ENCODE measurements at regions not wholly inside any gene's neighbourhood (a gene's known extent, or its start where the extent isn't known, plus 50 kb on each side); places are given as distances from the start of the nearest gene placed in this dataset.

DNA sequence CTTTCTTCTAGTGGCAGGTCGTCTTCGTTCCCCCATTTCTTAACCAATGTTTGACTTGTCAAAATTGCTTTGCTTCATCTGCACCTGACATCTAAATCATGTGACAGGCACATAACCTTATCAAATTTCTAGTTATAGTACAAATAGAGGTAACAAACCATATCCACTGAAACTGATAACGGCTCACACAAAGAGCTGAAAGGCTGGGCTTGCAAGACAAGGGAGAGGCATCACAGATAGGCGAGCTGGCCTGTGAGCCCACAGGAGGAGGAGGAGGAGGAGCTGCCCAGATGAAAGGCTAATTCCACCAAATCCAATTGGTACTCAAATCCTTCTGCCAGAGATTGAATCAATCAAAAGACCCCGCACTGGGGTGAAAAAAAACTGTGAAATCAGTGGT, 80.2 kb upstream of the NEBL start:
- no peak overlapping the region for H3K27ac ChIP-seq (ENCODE audit: low read depth, low read length)
- no peak overlapping the region for H3K4me3 ChIP-seq (ENCODE audit: low read depth, low read length)

DNA sequence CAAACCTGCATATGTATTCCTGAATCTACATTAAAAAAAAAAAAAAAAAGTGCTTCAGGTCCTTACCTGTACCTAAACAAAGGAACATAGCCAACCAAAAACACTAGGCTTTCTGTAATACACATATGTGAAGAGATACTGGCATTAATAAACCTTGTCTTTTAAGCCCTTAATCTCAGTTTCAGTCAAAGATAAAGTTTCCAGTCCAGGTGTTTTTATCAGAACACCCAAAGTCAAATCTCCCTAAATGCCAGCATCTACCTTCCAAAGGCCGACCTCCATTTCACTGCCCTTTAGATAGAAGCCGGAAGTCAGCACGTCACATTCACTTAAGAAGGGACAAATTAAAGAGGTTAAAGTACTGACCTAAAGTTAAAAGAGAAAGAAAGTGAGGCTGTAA, 79.8 kb upstream of the NEBL start:
- POLR2A ChIA-PET: no interaction called here
- Histone ChIP-seq H3K4me3 (ENCODE audit: low read depth, low read length) (no peak overlapping the region), H3K27me3 (ENCODE audit: control insufficient read depth, insufficient read depth, low read length) (no peaks in the 10 kb centered on the region), H3K27ac (ENCODE audit: low read depth, low read length) (no peak overlapping the region), H3K9me3 (ENCODE audit: control insufficient read depth, insufficient read depth, low read length) (no peaks in the 10 kb centered on the region)
- TF ChIP-seq, protein P1, sequence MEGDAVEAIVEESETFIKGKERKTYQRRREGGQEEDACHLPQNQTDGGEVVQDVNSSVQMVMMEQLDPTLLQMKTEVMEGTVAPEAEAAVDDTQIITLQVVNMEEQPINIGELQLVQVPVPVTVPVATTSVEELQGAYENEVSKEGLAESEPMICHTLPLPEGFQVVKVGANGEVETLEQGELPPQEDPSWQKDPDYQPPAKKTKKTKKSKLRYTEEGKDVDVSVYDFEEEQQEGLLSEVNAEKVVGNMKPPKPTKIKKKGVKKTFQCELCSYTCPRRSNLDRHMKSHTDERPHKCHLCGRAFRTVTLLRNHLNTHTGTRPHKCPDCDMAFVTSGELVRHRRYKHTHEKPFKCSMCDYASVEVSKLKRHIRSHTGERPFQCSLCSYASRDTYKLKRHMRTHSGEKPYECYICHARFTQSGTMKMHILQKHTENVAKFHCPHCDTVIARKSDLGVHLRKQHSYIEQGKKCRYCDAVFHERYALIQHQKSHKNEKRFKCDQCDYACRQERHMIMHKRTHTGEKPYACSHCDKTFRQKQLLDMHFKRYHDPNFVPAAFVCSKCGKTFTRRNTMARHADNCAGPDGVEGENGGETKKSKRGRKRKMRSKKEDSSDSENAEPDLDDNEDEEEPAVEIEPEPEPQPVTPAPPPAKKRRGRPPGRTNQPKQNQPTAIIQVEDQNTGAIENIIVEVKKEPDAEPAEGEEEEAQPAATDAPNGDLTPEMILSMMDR (IDR thresholded peaks at IDR 0.05; ENCODE audit: low read depth, low read length): no peak
- no peak for DNase-seq (ENCODE audit: low read depth, low spot score)
- CTCF ChIA-PET: no interaction called here

More for the DNA sequence above, 80.2 kb upstream of the NEBL start:
- ChIA-PET POLR2A (no interaction called here), CTCF (no interaction called here)
- DNase-seq (ENCODE audit: low read depth, low spot score): no peak
- Histone ChIP-seq H3K27me3 (ENCODE audit: control insufficient read depth, insufficient read depth, low read length) (no peaks in the 10 kb centered on the region), H3K9me3 (ENCODE audit: control insufficient read depth, insufficient read depth, low read length) (no peaks in the 10 kb centered on the region)
- TF ChIP-seq, protein P1 (IDR thresholded peaks at IDR 0.05; ENCODE audit: low read depth, low read length): no peak

DNA sequence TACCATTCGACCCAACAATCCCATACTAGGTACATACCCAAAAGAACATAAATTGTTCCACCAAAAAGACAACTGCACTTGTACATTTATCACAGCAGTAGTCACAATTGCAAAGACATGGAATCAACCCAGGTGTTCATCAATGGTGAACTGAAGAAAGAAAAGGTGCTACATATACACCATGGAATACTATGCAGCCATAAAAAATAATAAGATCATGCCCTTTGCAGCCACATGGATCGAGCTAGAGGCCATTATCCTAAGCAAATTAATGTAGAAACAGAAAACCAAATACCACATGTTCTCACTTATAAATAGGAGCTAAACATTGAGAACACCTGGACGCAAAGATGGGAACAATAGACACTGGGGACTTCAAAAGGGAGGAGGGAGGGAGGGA, 79.3 kb upstream of the NEBL start:
- Histone ChIP-seq H3K4me3 (ENCODE audit: low read depth, low read length) (no peak overlapping the region), H3K27me3 (ENCODE audit: control insufficient read depth, insufficient read depth, low read length) (no peaks in the 10 kb centered on the region), H3K27ac (ENCODE audit: low read depth, low read length) (no peak overlapping the region), H3K9me3 (ENCODE audit: control insufficient read depth, insufficient read depth, low read length) (no peaks in the 10 kb centered on the region)
- no peak for DNase-seq (ENCODE audit: low read depth, low spot score)
- TF ChIP-seq, protein P1 (IDR thresholded peaks at IDR 0.05; ENCODE audit: low read depth, low read length): no peak
- ChIA-PET POLR2A (no interaction called here), CTCF (no interaction called here)

DNA sequence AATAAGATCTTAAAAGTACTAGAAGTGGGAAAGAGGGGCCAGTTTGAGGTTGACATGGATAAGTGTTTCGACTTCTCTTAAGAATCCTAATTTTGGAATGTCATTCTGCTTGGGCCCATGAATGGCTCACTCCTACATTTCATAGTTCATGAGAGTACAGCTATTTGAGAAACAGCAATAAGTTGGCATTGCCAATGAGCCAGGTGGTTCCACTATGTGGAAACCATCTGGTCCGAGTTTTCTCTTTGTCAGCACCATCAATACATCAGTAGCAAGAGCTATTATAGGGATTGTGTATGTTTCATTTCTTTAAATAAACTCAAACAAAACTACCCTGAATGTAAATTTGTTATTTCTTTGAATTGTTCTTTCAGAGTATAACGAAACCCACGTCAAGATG, 78.1 kb upstream of the NEBL start:
- H3K9me3 ChIP-seq (ENCODE audit: control insufficient read depth, insufficient read depth, low read length): no peaks in the 10 kb centered on the region
- ChIA-PET CTCF (no interaction called here), POLR2A (no interaction called here)
- no peak overlapping the region for H3K27ac ChIP-seq (ENCODE audit: low read depth, low read length)
- no peak for DNase-seq (ENCODE audit: low read depth, low spot score)
- H3K4me3 ChIP-seq (ENCODE audit: low read depth, low read length): no peak overlapping the region
- TF ChIP-seq, protein P1 (IDR thresholded peaks at IDR 0.05; ENCODE audit: low read depth, low read length): no peak
- H3K27me3 ChIP-seq (ENCODE audit: control insufficient read depth, insufficient read depth, low read length): no peaks in the 10 kb centered on the region

DNA sequence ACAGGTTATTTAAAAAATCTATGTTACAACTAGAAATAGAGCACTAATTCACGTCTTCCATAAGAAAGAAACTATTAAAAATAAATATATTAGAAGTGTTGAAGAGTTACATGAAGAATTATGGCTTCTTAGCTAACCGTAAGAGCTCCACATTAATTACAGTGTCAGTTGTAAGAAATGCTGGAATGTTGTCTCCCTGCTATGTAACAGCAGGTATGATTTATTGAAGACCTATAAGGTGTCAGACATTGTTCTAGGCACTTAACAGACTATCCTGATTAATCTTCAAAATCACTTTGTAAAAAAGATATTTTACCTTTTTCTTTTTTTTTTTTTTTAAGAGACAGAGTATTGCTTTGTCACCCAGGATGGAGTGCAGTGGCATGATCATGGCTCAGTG, 75.8 kb upstream of the NEBL start:
- ChIA-PET POLR2A (no interaction called here), CTCF (no interaction called here)
- TF ChIP-seq, protein P1 (IDR thresholded peaks at IDR 0.05; ENCODE audit: low read depth, low read length): no peak
- no peak for DNase-seq (ENCODE audit: low read depth, low spot score)
- no peaks in the 10 kb centered on the region for H3K27me3 ChIP-seq (ENCODE audit: control insufficient read depth, insufficient read depth, low read length)
- H3K4me3 ChIP-seq (ENCODE audit: low read depth, low read length): no peak overlapping the region
- H3K9me3 ChIP-seq (ENCODE audit: control insufficient read depth, insufficient read depth, low read length): no peaks in the 10 kb centered on the region
- H3K27ac ChIP-seq (ENCODE audit: low read depth, low read length): no peak overlapping the region

All from AG04450 (cell line).